ENCODE measurements at regions not wholly inside any gene's neighbourhood (a gene's known extent, or its start where the extent isn't known, plus 50 kb on each side); places are given as distances from the start of the nearest gene placed in this dataset.
A peak's percentile ranks its signal among the peaks of the same experiment; 100 is the strongest.

DNA sequence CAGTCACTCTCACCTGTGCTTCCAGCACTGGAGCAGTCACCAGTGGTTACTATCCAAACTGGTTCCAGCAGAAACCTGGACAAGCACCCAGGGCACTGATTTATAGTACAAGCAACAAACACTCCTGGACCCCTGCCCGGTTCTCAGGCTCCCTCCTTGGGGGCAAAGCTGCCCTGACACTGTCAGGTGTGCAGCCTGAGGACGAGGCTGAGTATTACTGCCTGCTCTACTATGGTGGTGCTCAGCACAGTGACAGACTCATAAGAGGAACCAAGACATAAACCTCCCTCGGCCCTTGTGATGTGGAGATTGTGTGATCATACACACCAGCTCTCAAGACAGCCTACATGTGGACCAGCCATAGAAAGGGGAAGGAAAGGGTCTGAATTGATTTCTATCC, 113.3 kb downstream of the ZNF280B start:
- no peak for DNase-seq (ENCODE audit: low read depth)

DNA sequence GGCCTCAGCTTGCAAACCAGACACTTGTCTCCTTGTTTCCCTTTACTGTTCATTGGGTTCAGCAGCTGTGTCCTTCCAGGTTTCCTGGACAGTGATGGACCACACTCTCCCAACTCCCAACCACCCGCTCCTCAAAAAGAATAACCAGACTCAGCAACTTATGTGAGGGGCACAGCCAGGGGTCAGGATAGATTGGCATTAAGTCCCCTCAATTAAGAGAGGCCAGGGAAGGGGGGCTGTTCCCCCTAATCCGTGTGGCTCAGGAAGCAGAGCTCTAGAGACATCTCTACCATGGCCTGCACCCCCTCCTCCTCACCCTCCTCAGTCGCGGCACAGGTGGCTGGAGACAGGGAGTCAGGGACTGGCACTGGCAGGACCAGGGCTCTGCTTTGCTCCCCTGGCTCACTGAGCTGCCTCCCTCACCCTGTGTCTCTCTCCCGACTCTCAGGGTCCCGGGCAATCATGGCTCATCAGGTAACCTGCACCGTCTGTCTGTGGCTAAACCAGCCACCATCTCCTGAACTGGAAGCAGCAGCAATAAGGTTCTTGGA, 111.7 kb downstream of the ZNF280B start:
- no peak for DNase-seq (ENCODE audit: low read depth)

DNA sequence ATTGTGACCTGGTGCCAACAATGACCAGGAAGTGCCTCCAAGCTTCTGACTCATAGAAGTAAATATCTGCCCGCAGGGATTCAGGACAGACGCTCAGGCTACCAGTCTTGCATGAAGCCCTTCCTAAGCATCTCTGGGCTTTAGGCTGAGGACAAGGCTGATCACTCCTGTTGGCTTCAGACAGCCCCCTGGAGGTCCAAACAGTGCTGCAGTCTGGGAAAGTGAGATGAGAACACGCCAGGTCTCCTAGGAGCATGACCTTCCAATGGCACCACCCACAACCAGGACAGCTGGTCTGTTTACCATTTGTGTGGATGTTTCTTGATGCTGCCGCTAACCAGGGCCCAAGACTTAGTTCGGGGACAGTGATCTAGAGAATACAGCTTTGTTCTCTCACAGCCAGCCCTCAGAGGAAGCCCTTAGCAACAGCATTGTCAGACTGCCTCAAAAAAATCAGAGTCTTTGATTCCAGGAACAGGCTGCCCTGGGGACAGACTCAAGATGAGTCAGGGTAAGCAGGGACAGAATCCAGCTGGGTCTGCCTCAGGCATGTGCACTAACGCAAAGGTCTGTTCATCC, 111.2 kb downstream of the ZNF280B start:
- DNase-seq (ENCODE audit: low read depth) = peak; percentile 71

DNA sequence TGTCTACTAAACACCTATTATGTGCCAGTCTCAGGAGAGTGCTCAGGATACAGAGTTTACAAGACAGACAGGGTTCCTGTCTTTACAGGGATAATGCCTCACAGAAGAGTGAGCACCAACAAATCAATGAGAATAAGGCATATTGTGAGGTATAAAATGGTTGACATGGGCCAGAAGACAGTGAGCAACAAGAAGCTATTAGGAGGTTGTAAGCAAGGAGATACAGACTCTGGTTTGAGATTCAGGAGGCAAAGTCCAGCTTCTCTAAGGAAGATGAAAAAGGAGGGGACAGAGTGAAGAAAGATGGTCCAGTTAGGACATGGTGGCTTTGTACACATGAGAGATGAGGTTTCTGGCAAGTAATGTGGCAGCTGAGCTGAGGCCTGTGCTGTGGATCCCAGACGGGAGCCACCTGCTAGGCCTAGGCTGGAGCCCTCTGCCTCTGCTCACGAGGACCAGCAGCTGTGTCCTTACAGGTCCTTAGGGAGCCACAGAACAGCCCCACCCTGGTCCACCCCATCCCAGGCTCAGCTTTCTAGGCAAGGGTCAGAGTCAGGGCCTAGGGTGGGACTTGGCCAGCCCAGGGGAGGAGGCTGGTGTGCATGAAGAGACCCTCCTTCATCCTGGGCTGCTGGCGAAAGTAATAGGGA, 110.5 kb downstream of the ZNF280B start:
- no peak for DNase-seq (ENCODE audit: low read depth)

DNA sequence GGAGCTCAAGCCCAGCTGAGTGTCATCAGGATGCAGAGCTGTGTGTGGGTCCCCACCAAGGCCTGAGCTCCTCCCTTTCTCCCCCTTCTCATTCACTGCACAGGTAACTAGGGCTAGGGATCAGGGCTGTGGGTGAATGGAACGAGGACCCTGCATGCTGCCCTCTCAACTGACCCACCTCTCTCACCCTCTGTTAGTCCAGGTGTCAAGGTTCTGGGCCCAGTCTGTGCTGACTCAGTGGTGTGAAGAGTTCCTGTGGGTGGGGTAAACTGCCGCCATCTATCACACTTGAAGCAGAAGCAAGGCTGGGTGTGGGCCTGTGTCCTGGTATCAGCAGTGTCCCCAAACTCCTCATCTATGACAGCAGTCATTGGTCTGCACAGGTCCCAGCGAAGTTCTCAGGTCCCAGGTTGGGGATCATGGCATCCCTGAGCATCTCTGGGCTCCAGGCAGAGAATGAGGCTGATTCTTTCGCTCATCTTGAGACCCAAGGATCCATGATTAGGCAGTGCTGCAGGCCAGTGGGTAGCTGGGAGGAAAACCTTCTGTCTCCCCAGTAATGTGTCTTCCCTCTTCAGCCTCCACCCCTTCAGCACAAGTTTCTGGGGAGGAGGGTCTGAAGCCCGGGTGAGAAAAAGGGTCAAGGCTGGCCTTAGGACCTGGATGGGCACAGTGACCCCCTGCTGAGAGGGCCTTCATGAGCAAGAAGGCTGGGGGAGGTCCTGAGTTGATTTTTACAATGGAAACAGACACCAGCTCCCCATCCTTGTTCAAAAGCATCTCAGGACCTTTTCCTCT, 109.8 kb downstream of the ZNF280B start:
- no peak for DNase-seq (ENCODE audit: low read depth)

DNA sequence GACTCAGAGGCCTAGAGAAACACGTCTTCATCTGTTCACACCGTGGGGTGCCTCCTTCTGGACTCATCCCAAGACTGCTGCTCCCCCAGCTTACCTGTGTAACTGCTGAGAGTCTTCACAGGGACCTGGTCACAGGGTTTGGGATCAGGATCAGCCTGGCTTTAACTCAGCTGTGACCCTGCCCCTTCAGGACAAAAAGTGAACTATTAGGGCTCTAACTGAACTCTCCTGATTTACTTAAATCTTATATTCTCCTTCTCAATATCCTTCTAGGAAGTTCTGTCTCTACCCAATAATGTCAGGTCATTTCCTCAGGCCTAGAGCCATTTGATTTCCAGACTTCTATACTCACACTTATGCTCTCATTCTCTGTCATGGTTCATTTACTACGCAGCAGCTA, 108.4 kb downstream of the ZNF280B start:
- DNase-seq (ENCODE audit: low read depth) = no peak

DNA sequence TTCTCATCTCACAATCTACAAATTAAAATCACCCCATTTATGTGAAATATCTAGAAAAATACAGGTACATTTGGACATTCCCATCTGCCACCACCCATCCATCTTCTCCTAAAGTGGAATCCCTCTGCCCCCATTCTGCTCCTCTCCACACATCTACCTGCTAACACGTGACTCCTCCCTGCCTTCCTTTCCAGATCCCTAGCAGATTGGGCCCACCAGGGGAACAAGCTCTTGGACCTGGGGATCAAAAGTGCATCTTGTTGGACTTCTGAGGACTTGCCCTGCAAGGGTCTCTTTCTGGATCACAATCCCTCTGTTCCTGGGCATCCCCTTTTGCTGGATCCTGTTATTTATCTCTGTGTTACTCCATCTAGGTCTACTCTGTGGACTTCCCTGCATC, 107.6 kb downstream of the ZNF280B start:
- DNase-seq (ENCODE audit: low read depth) = no peak

DNA sequence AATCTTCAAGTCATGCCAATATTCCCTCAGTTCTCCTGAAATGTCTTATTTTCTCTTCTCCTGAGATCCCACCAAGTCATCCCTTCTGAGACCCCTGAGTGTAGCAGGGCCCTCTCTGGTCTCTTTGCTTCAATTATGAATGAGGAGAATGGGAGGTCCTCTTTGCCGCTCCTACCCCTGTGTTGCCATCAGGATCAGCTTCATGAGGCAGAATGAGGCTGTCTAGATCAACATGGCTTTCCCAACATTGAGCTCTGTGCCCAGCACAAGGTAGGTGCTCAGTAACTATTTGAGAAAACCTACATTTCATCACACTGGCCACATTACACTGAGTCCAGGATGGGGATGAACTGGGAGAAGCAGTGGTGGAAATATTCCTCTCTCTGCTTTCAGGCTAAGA, 107.2 kb downstream of the ZNF280B start:
- DNase-seq (ENCODE audit: low read depth) = no peak

DNA sequence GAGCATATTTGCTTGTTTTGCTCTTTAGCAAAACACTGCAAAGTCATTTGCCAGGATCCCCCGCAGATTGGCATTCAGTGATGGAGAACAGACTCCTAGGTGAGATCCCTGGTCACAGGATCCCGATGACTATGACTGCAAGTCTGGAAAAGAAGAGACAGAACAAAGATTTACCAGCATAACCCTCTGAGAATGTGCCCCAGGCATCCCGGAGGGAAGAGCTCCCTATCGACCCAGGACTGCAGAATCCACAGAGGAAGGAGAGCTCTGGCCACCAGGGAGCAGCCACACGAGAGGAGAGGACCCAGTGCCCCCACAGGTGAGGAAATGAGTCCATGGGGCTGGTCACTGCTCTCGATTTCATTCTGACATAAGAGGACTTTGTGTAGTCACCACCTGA, 105.2 kb downstream of the ZNF280B start:
- DNase-seq (ENCODE audit: low read depth) = no peak

DNA sequence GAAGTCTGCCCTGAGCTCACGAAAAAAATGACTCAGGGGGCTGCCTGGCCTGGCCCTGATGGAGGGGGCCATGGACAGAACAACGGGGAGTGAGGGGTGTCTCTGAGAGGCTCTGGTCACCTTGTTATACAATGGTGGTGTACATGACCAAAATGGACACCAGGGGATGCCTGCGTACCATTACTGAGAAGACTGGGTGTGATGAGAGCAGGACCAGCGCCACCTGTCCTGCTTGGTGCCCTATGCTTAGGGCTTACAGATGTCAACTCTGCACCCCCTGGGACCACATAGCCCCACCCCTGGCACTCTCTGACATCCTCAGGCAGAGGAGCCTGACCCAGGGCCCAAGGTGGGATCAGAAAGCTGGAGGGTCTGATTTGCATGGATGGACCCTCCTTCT, 104.8 kb downstream of the ZNF280B start:
- DNase-seq (ENCODE audit: low read depth) = no peak

DNA sequence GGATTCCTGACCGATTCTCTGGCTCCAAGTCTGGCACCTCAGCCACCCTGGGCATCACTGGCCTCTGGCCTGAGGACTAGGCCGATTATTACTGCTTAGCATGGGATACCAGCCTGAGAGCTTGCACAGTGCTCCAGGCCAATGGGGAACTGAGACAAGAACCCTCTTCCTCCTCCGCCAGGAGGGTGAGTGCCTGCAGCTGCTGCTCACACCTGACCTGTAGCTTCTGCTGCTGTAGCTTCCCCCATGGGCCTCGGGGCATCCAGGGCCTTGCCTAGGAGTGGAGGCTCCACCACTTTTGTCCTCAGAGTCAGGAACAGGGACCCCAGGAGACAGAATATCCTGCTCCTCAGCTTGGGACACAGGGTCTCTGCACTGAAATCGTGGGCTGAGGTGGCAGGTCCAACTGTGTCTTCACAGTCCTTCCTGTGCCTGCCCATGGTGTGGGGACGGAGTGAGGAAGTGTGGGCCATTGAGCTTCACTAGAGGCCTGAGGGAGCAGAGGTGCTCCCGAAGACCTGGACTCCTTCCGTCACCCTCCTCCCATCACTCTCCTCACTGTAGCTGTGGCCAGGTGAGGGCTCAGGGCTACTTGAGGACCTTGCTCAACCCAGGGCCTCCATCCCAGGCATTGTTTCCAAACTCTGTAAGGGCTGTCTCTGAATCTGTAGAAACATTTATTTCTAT, 103.8 kb downstream of the ZNF280B start:
- no peak for DNase-seq (ENCODE audit: low read depth)

DNA sequence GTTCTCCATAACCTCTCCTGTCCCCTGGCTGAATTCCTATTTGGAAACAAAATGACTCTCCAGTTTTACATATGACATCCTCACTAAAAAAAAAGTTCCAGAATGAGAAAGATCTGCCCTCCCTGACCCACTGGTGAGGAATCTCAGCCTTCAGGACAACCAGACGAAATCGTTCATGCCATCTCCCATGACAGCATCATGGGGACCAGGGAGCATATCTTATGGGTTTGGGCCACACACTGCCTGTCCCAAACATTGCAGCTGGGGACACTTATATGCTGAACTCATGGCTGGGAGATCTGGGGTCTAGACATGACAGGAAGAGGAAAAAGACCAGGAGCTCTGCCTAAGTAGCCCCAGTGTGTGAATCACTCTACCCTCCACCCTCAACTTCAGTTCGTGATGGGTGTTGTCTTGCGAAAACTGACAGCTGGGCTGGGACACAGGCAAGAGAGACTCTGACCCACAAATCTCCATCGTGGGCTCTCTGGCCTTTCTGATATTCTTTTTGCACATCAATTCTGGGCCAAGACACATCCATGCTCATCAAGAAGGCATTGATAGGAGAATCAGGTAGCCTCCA, 102.0 kb downstream of the ZNF280B start:
- no peak for DNase-seq (ENCODE audit: low read depth)

DNA sequence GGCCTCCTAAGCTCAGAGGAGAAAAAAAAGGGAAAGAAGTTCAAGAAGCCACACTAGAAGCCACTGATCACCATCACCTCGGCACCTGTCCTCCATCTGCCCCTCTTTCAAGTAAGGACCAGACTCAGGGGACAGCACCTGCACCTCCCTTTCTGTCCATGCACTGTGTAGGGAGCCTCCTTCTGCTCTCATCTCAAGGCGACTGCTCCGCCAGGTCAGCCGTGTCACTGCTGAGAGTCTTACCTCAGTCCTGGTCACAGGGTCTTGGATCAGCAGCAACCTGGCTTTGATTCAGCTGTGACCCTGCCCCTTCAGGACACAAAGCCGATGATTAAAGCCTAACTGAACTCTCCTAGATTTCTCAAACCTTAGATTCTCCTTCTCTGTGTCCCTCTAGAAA, 101.5 kb downstream of the ZNF280B start:
- DNase-seq (ENCODE audit: low read depth) = no peak

DNA sequence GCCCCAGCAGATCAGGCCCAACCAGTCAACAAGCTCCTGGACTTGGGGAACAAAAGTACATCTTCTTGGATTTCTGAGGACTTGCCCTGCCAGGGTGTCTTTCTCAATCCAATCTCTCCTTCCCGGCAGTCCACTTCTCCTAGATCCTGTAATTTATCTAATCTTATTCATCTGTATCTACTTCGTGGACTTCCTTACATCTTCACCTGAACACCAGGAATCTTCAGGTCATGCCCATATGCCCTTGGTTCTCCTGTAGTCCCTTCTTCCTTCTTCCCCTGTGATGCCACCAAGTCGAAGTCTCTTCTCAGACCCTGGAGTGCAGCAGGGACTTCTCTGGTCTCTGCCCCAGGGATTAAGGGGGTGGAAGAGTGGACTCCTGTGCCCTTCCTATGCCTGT, 100.3 kb downstream of the ZNF280B start:
- DNase-seq (ENCODE audit: low read depth) = no peak

DNA sequence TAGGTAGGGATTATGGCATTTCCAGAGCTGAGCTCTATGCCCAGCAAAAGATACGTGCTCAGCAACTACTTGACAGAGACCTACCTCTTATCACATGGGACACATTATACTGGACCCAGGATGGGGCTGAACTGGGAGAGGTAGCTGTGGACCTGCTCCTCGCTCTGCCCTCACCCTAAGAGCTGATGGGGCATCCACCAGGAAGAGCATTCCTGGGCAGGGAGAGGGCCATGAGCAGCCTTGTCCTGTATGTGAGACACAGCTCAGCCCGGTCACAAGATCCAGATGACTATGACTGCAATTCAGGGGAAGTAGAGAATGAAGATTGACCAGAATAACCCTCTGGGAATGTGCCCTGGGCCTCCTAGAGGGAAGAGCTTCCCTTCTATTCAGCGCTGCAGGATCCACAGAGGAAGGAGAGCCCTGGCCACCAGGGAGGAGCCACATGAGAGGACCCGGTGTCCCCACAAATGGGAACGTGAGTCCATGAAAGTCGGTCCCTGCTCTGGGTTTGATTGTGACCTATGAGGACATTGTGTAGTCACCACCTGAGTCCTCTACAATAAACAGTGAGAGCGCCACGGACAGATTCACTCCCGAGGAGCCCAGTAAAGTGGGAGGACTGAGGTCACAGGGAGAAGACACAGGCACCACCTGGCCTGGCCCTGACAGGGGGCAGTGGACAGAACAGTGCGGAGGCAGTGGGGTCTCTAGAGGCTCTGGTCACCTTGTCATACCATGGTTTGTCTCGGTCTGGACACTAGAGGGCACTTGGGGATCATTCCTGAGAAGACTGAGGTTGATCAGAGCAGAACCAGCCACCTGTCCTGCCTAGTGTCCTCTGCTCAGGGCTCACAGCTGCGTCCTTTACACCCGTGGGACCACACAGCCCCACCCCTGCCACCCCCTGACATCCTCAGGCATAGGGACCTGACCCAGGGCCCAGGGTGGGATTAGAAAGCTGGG, 99.5 kb downstream of the ZNF280B start:
- DNase-seq (ENCODE audit: low read depth) = peak; percentile 21

DNA sequence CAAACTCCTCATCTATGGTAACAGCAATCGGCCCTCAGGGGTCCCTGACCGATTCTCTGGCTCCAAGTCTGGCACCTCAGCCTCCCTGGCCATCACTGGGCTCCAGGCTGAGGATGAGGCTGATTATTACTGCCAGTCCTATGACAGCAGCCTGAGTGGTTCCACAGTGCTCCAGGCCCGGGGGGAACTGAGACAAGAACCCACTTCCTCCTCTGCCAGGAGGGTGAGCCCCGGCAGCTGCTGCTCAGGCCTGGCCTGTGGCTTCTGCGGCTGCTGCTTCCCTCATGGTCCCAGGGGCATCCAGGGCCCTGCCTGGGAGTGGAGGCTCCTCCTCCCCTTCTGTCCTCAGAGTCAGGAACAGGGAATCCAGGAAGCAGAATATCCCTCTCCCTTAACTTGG, 98.4 kb downstream of the ZNF280B start:
- no peak for DNase-seq (ENCODE audit: low read depth)

DNA sequence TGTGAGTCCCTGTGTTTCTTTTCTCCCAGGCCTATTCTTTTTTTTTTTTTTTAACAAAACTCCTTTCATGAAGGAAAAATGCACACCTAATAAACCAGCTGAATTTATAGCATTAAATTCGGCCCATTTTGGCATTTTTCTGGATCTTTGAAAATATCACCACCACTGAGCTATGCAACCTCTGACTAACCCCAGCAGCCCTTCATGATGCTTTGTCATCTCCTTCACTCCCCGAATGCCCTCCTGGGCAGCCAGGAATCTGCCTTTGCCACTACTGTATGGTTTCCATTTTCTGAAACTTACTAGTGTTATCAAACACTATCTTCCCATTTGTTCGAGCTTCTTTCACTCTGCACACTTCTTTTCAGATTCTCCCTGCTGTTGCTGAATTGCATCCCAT, 97.9 kb downstream of the ZNF280B start:
- no peak for DNase-seq (ENCODE audit: low read depth)

DNA sequence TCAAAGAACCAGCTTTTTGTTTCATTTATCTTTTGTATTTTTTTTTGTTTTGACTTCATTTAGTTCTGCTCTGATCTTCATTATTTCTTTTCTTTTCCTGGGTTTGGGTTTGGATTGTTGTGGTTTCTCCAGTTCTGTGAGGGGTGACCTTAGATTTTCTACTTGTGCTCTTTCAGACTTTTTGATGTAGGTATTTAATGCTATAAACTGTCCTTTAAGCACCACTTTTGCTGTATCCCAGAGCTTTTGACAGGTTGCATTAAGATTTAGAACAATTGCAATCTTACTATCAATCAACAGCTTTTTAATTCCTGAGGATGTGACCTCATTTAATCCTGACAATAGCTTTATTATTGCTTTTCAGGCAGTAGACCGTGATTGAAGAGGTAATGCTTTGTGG, 94.3 kb downstream of the ZNF280B start:
- no peak for DNase-seq (ENCODE audit: low read depth)

DNA sequence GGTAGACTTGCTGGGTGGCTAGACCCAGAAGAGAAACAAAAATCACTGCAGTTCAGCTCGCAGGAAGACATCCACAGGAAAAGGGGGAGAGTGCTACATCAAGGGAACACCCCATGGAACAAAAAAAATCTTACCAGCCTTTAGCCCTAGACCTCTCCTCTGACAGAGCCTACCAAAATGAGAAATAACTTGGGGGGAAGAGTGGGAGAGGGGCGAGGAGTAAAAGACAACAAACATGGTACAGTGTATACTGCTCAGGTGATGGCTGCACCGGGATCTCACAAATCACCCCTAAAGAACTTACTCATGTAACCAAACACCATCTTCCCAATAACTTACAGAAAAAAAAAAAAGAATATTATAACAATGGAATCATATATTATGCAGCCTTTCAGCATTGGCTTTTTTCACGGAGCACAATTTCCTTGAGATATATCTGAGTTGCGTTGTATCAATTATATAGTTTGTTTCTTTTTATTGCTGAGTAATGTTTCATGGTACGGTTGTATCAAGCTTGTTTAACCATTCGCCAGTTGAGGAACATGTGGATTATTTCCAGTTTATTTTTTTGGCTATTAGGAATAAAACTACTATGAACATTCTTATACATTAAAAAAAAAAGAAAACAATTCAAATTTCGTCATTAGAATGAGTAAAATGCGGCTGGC, 90.9 kb downstream of the ZNF280B start:
- DNase-seq (ENCODE audit: low read depth) = no peak

DNA sequence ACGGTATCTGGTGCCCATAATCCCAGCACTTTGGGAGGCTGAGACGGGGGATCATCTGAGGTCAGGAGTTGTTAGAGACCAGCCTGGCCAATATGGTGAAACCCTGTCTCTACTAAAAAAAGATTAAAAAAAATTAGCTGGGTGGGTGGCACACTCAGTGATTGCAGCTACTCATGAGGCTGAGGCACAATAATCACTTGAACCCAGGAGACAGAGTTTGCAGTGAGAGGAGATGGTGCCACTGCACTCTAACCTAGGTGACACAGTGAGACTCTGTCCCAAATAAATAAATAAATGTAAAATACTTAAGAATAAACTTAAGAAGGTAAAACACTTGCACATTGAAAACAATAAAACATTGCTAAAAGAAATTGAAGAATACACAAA, 90.4 kb downstream of the ZNF280B start:
- no peak for DNase-seq (ENCODE audit: low read depth)

Data from renal cortical epithelial cell (primary cell).